Astrocyte of the hippocampus (primary cell): ENCODE measurements at regions not wholly inside any gene's neighbourhood (a gene's known extent, or its start where the extent isn't known, plus 50 kb on each side); places are given as distances from the start of the nearest gene placed in this dataset.
A peak's percentile ranks its signal among the peaks of the same experiment; 100 is the strongest.
"Not testable (repeated sequence)": the region's sequence is repeated elsewhere in the genome, so short reads cannot be mapped to it uniquely, and the experiment has no call there.

ENCODE experiments used
- DNase-seq: peaks from one replicate; pipeline ENCODE4 v3.0.0; 2011; ENCODE audit warnings: low read depth, low spot score

DNA sequence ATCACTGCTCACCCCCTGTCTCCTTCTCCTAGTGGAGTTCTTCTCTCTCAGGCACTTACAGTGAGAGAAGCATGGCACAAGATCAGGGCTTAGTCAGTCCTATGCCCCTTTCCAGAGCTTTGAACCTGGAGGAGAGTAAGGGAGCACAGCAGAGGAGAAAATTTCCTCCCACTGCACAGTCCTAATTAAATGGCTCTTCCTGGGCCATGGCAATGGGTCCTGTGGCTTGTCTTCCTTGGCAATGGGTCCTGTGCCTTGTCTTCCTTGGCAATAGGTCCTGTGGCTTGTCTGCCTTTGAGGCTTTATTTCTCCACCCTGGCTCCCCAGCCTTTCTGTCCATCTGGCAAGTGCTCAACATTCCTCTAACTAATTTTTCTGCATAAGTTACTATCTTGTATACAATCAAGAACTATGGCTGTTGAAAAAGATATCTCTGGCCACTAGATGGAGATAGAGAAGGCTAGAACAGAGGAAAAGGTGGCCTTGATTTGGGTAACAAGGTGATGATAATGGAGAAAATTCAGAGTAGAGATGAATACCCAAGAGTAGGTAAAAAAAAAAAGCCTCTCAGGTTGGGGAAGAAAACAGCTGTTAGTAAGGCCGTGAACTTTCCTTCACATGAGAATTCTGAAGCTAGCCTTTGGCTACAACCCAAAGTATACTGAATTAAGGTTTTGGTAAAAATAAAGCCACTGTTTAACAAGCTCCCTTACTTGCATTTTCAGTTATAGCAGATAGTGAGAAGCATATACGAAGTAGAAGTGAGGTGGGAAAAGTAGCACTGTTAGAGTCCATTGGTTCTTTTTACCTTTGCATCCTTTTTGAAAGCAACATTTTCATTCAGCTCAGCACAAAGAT, 504.9 kb downstream of the DOK5 start:
- DNase-seq, result peak; percentile 70

DNA sequence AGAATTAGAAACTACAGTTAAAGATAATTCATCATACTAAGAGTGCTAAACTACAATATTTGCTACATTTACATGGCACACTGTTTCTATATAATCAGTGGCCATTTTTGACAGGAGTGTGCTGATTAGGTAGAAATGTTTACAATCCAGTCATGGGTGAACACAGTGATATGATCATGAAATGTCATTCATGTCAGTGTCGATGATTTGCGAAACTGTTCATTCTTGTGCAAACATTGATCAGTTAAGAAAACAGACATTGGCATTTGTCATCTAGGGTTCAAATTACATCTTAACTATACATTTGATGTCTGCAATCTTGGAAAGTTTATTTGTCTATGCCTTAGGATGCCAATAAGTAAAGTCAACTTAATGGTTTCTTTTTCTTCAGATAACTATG, 474.9 kb downstream of the DOK5 start:
- DNase-seq, result no peak

DNA sequence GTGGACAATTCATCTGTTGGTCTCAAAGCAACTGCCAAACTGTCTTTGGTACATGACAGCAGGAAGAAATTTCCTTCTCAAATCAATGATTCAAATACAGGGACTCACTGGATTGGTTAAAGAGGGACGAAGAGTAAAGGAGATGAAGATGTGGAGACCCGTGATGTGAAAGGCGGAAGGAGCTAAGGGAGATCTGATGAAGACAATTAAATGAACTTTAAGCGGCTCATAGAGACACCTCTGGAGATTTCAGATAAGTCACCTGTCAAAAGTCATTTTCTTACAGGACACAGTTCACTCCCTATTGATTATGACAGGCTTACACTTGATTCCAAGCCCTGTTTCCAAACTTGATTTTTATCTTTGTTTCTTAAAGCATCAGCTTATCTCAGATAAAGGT, 466.3 kb downstream of the DOK5 start:
- no peak for DNase-seq

DNA sequence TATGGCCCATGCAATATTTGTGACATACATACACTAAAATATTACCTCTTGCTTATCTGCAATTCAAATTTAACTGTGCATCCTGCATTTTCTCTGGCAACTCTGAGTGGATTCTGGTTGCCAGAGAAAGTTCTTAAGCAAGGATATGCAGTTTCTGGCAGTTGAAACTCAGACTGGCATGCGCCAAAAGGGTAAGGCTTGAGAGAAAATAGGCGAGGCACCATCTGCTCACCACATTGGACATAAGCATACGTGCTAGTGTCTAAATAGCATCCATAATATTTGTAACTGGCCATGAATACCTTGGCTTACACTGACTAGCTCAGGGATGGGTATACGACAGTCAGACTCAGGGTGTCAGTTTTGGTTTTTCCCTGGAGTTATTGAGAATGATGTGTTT, 465.1 kb downstream of the DOK5 start:
- no peak for DNase-seq

DNA sequence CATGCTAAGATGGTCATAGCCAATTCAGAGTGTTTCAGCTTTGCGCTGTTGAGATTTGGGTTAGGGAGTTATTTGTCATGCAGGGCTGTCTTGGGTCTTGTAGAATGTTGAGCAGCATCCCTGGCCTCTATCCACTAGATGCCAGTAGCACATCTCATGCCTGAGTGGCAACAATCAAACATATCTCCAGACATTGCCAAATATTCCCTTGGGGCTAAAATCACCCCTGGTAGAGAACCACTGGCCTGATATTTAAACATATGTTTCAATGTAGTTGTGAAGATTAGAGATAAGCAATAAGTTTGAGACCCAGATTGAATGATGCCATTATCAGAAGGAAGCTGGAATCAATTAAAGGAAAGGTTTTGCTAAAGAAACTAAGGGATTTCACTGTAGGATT, 463.3 kb downstream of the DOK5 start:
- DNase-seq, result no peak

DNA sequence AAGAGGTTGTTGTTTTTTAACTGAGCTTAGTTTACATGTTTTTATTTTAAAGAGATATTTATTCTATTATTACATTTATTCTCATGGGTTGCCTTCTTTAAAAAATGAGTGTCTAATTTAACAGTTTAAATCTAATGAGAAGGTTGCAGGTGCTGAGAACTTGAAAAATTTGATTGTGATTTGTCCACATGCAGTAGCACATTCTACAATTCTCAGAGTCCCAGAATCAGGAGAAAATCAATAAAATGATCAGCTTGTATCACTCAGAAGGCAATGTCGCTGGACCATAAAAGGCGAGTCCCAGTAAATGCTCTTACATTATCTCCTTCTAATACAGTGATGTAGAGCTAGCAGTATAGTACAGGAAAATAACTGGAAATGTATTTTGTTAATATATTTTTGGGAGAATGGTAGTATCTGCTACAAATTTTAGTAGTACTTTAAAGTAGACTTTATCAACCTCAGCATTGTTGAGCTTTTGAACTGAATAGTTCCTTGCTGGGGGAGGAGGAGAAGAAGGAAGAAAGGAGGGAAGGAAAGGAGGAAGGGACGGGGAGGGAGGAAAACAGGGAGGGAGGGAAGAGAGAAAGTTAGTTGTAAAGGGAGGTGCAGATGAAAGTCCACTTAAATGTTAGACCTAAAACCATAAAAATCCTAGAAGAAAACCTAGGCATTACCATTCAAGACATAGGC, 458.0 kb downstream of the DOK5 start:
- no peak for DNase-seq

DNA sequence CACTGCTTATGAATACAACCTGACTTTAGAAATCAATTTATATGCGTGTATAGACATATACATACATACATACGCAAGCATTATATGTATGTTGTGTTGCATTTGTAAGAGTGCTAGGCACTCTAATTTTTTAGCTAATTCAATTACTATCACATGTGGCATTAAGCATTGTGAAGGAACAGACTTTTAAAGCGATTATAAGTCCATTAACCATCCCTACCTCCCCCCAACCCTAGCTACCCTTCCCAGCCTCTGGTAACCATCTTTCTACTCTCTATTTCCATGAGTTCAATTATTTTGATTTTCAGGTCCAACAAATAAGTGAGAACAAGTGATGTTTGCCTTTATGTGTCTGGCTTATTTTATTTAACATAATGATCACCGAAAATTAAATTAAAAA, 453.8 kb downstream of the DOK5 start:
- no peak for DNase-seq

DNA sequence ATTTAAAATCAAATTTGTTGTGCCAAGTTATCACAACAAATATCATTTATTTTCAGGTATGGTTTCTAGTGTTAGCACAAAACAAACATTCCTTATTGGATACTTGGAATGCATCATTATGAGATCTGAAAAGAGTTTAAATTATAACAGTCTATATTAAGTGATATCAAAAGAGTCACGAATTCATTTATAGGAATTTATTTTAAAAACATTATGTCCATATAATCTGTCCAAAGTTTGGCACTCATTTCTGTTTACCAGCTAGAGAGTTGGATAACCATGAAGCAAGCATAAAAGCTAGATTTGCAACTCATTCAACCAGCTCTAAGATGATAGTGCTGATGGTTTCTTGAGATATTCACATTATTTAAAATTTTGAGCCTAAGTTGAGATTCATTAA, 453.2 kb downstream of the DOK5 start:
- DNase-seq, result no peak

DNA sequence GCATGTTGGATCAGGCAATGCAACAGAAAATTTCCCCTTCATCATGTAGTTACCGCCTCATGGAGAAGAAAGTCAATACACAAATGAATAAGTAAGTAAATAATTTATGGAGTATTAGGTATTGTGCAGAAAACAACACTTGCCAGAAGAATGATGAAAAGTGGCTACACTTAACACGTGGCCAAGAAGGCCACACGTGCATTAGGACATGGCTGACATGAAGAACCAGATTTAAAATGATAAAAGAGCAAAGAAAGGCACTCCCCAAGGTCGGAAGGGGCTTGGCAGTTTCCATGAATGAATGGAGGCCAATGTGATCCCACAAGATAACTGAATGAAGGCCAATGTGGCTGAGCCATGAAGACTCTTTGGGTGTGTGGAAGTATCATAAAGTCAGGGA, 447.2 kb downstream of the DOK5 start:
- no peak for DNase-seq

DNA sequence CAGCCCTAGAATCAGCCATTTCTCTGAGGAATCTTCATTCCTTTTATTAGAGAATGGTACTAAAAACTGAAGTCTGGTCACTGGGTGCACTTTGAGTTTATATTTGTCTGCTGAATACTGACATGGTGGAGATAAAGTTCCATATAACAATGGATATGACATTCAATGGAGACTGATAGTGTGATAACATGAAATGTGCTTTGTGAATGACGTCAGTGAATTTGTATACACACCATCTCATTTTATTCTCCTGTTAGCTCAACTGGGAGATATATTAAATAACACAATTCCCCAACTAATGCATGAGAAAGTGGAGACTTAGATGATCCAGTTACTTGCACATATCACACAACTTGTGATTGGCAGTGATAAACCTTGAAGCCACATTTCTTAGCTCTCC, 446.7 kb downstream of the DOK5 start:
- DNase-seq, result no peak

DNA sequence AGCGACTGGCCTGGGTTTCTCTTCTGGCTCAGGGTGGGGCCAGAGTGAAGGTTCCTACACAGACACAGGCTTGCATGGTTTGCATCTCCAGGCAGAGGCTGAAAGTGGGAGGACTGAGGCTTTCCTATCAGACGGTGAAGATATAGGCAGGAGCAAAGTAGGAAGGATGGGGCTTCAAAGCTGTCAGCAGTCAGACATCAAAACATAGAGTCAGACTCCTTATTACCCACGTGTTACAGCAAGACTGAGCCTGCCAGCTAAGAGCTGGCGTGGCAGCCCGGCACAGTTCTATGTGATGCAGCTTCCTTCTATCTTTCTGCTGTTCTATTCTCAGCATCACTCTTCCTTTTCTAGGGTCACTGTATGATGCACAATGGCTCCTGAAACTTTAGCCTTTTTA, 445.1 kb downstream of the DOK5 start:
- no peak for DNase-seq

DNA sequence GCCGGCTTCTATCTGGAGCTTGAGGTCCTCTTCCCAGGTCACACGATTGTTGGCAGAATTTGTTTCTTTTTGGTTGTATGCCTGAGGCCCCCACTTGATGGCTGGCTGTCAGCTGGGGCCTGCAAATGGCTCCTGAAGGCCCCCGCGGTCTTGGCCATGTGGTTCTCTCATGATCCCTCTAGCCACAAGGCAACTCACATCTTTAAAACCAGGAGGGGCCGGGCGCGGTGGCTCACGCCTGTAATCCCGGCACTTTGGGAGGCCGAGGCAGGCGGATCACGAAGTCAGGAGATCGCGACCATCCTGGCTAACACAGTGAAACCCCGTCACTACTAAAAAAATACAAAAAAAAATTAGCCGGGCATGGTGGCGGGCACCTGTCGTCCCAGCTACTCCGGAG, 443.6 kb downstream of the DOK5 start:
- DNase-seq, result not testable (repeated sequence)

DNA sequence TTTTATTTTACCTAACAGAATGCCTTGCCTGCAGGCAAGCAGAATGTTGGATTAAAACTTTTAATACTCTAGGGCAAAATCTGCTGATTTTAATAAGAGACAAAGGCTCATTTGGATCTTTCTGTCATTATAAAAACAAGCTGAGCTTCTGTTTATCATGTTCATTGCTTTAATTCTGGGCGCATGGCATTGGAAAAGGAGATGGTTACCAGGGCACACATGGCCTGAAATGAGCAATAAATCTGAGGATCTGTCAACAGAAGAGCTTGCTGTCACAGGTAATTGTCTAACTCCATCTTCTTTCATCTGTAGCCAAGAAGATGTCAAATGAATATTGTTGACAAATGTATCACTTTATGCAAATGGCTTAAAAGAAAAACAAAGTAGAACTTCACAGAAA, 439.6 kb downstream of the DOK5 start:
- no peak for DNase-seq

DNA sequence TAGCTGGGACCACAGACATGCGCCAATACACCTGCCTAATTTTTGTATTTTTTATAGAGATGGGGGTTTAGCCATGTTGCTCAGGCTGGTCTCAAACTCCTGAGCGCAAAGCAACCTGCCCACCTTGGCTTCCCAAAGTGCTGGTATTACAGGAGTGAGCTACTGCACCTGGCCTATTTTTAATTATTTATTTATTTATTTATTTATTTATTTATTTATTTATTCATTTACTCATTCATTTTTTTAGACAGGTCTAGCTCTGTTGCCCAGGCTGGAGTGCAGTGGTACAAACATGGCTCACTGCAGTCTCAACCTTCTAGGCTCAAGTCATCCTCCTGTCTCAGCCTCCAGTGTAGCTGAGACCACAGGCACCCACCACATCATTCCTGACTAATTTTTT, 434.3 kb downstream of the DOK5 start:
- DNase-seq, result no peak

DNA sequence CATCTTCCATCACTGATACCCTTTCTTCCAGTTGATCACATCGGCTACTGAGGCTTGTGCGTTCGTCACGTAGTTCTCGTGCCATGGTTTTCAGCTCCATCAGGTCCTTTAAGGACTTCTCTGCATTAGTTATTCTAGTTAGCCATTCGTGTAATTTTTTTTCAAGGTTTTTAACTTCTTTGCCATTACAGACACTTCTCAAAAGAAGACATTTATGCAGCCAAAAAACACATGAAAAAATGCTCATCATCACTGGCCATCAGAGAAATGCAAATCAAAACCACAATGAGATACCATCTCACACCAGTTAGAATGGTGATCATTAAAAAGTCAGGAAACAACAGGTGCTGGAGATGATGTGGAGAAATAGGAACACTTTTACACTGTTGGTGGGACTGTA, 430.7 kb downstream of the DOK5 start:
- not testable (repeated sequence) for DNase-seq

DNA sequence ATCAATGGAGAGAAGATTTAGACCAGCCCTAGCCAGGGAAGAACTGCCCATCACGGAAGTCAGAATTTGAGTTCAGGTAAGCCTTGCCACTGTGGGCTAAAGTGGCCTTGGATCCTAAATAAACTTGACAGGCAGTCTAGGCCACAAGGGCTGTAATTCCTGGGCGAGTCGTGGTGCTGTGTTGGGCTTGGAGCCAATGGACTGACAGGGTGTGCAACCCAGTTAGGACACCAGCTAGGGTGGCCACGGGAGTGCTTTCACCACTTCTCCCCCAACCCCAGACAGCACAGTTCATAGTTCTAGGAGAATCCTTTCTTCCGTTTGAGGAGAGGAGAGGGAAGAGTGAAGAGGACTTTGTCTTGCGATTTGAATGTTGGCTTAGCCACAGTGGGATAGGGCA, 422.4 kb downstream of the DOK5 start:
- no peak for DNase-seq

DNA sequence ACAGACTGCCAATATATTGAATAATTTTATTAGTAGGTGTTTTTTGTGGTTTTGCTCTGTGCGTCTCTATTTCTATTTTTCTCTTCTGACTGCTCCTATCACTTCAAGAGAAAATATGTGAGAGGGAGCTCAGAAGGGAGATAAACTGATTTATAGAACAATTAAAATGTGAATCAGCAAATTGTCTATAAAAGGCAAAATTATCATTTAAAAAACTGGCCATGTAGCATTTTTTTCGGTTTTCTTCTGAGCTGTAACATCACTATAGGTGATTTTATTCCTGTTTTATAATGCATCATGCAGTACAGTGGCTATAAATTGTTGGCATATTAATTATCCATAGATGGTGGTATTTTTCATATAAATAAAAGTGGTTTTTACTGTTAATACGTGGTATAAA, 416.5 kb downstream of the DOK5 start:
- no peak for DNase-seq

DNA sequence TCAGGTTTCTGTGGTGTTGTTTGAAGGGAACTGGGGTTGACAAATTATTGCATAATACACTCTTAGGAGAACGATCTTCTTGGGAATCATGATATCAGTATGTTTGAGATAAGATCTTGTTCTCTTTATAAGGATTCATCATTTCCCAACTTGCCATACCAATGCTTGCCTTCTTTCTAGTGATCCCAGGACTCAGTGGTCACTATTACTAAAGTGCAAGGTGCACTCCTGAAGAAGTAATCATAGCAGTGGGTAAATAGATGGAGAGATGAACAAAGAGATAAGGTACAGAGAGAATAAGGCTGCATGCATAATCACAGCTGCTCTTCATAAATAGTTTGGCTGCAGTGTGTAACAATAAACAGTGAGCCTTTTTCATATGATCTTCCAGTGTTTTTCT, 404.0 kb downstream of the DOK5 start:
- no peak for DNase-seq

DNA sequence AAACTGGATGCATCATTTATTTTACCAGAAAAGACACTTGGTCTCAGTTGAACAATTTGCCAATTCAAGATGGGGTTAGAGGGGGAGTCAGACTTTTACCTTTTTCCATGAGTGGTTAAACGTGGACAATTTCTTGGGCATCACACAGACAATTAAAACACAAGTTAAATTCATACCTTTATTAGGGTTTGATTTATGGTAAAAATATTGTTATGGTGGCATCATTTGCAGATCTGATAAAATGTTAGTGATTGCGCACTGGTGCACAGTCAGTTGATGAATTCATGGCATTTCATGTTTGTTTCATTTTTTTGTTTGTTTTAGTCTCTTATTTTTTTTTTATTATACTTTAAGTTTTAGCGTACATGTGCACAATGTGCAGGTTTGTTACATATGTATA, 399.9 kb downstream of the DOK5 start:
- DNase-seq, result no peak

DNA sequence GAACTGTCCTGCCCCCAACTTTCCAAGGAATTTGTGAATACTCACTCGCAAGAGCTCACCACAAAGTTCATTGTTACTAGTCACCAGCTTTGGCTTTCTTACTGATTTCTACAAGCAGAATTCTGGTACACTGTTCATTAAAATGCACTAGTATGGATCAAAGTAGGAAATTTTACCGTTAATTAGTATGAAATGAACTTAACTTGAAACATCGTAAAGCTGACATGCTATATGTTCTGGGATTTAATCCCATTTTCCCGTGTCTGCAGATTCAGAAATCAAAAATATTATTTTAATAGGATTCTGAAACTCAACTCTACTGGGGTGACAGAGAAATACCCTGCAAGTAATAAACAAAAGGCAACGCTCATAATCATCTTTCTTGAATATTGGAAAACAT, 399.3 kb downstream of the DOK5 start:
- no peak for DNase-seq

DNA sequence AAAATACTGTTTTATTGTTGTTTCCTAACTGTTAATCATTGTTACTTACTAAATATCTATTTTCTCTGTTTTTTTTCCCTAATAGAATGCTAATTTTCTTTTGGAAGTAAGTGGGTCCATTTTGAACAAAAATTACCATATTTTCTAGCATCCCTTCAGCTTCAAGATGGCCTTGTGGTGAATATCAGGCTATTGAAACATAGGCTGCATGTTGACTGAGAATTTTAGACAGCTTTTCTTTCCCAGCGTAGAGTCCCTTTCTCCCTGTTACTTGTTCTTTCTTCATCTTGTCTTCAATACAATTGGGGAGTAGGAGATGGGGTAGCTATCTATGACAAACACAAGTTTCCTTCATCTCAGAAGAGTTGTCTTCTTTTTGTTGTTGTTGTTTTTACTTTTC, 397.0 kb downstream of the DOK5 start:
- no peak for DNase-seq

DNA sequence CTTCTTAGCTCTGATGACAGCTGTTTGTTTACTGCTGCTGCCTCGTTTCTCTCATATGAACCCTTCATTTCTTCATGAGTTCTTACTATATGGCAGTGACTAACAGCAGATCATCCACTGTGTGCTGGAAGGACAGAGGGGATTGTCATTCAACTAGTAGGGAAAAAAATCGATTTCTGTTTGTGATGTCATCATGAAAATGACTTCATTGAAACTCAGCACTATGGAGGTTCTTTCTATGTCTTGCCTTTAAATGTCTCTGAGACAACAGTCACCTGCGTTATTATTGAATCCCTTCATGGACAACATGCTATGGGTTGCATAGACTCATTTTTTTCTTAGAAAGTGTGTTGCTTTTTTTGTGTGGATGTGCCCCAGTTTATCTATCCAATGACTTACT, 394.4 kb downstream of the DOK5 start:
- DNase-seq, result no peak

DNA sequence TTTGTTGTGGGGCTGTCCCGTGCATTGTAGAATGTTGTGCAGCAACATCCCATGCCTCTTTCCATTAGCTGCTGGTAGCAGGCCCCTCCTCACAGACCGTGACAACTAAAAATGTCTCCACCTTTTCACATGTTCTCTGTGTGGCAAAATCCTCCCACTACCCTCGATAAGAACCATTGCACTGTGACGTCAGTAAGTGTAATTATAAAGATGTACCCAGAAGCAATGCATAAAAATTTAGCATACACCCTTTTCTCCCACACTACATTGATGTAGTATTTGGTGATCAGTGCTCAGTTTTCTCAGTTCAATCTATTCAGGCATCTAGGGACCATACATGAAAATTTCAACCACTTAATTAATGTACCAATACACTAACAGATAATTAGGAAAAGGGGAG, 389.9 kb downstream of the DOK5 start:
- DNase-seq, result no peak
